Rectal smooth muscle tissue (tissue), 1 donor: ENCODE measurements at regions not wholly inside any gene's neighbourhood (a gene's known extent, or its start where the extent isn't known, plus 50 kb on each side); places are given as distances from the start of the nearest gene placed in this dataset.
"Not testable (repeated sequence)": the region's sequence is repeated elsewhere in the genome, so short reads cannot be mapped to it uniquely, and the experiment has no call there.

Source experiments
- H3K27ac ChIP-seq: one replicate; pipeline ENCODE4 v1.7.0; 2013; ENCODE audit warnings: low read depth, low read length, inconsistent platforms
- H3K27me3 ChIP-seq: one replicate; pipeline ENCODE4 v1.7.0; 2013; ENCODE audit warnings: low read length; ENCODE audit not compliant: control insufficient read depth, insufficient read depth
- H3K36me3 ChIP-seq: one replicate; pipeline ENCODE4 v1.7.0; 2013; ENCODE audit warnings: low read length; ENCODE audit not compliant: control insufficient read depth, insufficient read depth
- H3K4me1 ChIP-seq: one replicate; pipeline ENCODE4 v1.7.0; 2013; ENCODE audit warnings: low read length; ENCODE audit not compliant: control insufficient read depth, insufficient read depth
- H3K4me3 ChIP-seq: one replicate; pipeline ENCODE4 v1.7.0; 2013; ENCODE audit warnings: low read length
- H3K9ac ChIP-seq: one replicate; pipeline ENCODE4 v1.7.0; 2013; ENCODE audit warnings: low read length

GRCh38 chr2:87151835-87152493 is 130.3 kb upstream of the PLGLB1 start:
- not testable (repeated sequence) for H3K9ac ChIP-seq, H3K27me3 ChIP-seq, H3K4me3 ChIP-seq, H3K27ac ChIP-seq, H3K4me1 ChIP-seq, H3K36me3 ChIP-seq

GRCh38 chr2:87174454-87174853 is 152.8 kb upstream of the PLGLB1 start:
- H3K9ac ChIP-seq, H3K27me3 ChIP-seq, H3K27ac ChIP-seq, H3K4me3 ChIP-seq, H3K36me3 ChIP-seq, H3K4me1 ChIP-seq: not testable (repeated sequence)

- H3K27me3 ChIP-seq, H3K27ac ChIP-seq, H3K36me3 ChIP-seq, H3K4me1 ChIP-seq, H3K4me3 ChIP-seq, H3K9ac ChIP-seq: not testable (repeated sequence)
These were observed 161.7 kb upstream of the PLGLB1 start for GRCh38 chr2:87183373-87183772.

GRCh38 chr2:87184260-87184659 is 162.6 kb upstream of the PLGLB1 start:
- not testable (repeated sequence) for H3K27me3 ChIP-seq, H3K9ac ChIP-seq, H3K4me3 ChIP-seq, H3K27ac ChIP-seq, H3K36me3 ChIP-seq, H3K4me1 ChIP-seq

GRCh38 chr2:87189214-87189613 is 167.6 kb upstream of the PLGLB1 start:
- not testable (repeated sequence) for H3K4me1 ChIP-seq, H3K9ac ChIP-seq, H3K27ac ChIP-seq, H3K4me3 ChIP-seq, H3K27me3 ChIP-seq, H3K36me3 ChIP-seq

- not testable (repeated sequence) for H3K4me3 ChIP-seq, H3K9ac ChIP-seq, H3K4me1 ChIP-seq, H3K36me3 ChIP-seq, H3K27ac ChIP-seq, H3K27me3 ChIP-seq
These were observed 171.7 kb upstream of the PLGLB1 start for GRCh38 chr2:87193336-87193735.

- H3K27me3 ChIP-seq, H3K4me1 ChIP-seq, H3K27ac ChIP-seq, H3K4me3 ChIP-seq, H3K36me3 ChIP-seq, H3K9ac ChIP-seq: not testable (repeated sequence)
These were observed 172.8 kb upstream of the PLGLB1 start for GRCh38 chr2:87194254-87194999.

GRCh38 chr2:87196720-87197388 is 175.2 kb upstream of the PLGLB1 start:
- H3K9ac ChIP-seq, H3K4me1 ChIP-seq, H3K4me3 ChIP-seq, H3K36me3 ChIP-seq, H3K27ac ChIP-seq, H3K27me3 ChIP-seq: not testable (repeated sequence)

GRCh38 chr2:87198422-87198821 is 176.8 kb upstream of the PLGLB1 start:
- not testable (repeated sequence) for H3K36me3 ChIP-seq, H3K27me3 ChIP-seq, H3K4me3 ChIP-seq, H3K4me1 ChIP-seq, H3K9ac ChIP-seq, H3K27ac ChIP-seq

GRCh38 chr2:87199228-87199627 is 177.6 kb upstream of the PLGLB1 start:
- not testable (repeated sequence) for H3K9ac ChIP-seq, H3K4me3 ChIP-seq, H3K27me3 ChIP-seq, H3K27ac ChIP-seq, H3K36me3 ChIP-seq, H3K4me1 ChIP-seq

GRCh38 chr2:87204569-87205147 is 183.0 kb upstream of the PLGLB1 start:
- H3K9ac ChIP-seq, H3K27me3 ChIP-seq, H3K4me3 ChIP-seq: not testable (repeated sequence)

GRCh38 chr2:87212938-87213337 is 191.3 kb upstream of the PLGLB1 start:
- not testable (repeated sequence) for H3K27ac ChIP-seq, H3K4me1 ChIP-seq, H3K9ac ChIP-seq, H3K4me3 ChIP-seq, H3K36me3 ChIP-seq, H3K27me3 ChIP-seq

More at GRCh38 chr2:87204569-87205147, 183.0 kb upstream of the PLGLB1 start:
- not testable (repeated sequence) for H3K27ac ChIP-seq, H3K36me3 ChIP-seq, H3K4me1 ChIP-seq
